Endodermal cell (in vitro differentiated cells): ENCODE measurements at regions not wholly inside any gene's neighbourhood (a gene's known extent, or its start where the extent isn't known, plus 50 kb on each side); places are given as distances from the start of the nearest gene placed in this dataset.

Experiments
- DNase-seq: peaks from one replicate; pipeline ENCODE4 v3.0.0-alpha.2; 2017
- H3K27ac ChIP-seq: 2 replicates; pipeline ENCODE4 v1.5.1; 2013; ENCODE audit warnings: mild to moderate bottlenecking, low read depth, low read length, moderate library complexity
- H3K27me3 ChIP-seq: 2 replicates; pipeline ENCODE4 v1.6.1; 2013; ENCODE audit warnings: mild to moderate bottlenecking, low read length, moderate library complexity; ENCODE audit not compliant: insufficient read depth, control insufficient read depth, poor library complexity, severe bottlenecking
- H3K36me3 ChIP-seq: 2 replicates; pipeline ENCODE4 v1.7.0; 2013; ENCODE audit warnings: mild to moderate bottlenecking, low read length, moderate library complexity; ENCODE audit not compliant: control insufficient read depth, insufficient read depth
- H3K4me1 ChIP-seq: one replicate; pipeline ENCODE4 v1.7.0; 2013; ENCODE audit warnings: low read length; ENCODE audit not compliant: control insufficient read depth, insufficient read depth
- H3K4me3 ChIP-seq: 2 replicates; pipeline ENCODE4 v1.5.1; 2013; ENCODE audit warnings: mild to moderate bottlenecking, low read length, moderate library complexity
- H3K9ac ChIP-seq: 2 replicates; pipeline ENCODE4 v1.6.1; 2013; ENCODE audit warnings: mild to moderate bottlenecking, low read length, moderate library complexity; ENCODE audit not compliant: poor library complexity, severe bottlenecking; ENCODE audit errors: extremely low read depth
- H3K9me3 ChIP-seq: 2 replicates; pipeline ENCODE4 v1.6.1; 2013; ENCODE audit warnings: mild to moderate bottlenecking, low read length, moderate library complexity; ENCODE audit not compliant: control insufficient read depth
- H3K27ac Mint-ChIP-seq: 2 replicates; pipeline ENCODE4 v1.8.0; 2020; ENCODE audit warnings: mixed read lengths
- H3K27me3 Mint-ChIP-seq: 2 replicates; pipeline ENCODE4 v1.8.0; 2021; ENCODE audit warnings: mild to moderate bottlenecking, mixed read lengths; ENCODE audit not compliant: insufficient read depth
- H3K36me3 Mint-ChIP-seq: 2 replicates; pipeline ENCODE4 v1.8.0; 2020; ENCODE audit warnings: low read depth, mixed read lengths
- H3K4me1 Mint-ChIP-seq: 2 replicates; pipeline ENCODE4 v1.8.0; 2020; ENCODE audit warnings: mixed read lengths
- H3K4me3 Mint-ChIP-seq: 2 replicates; pipeline ENCODE4 v1.8.0; 2020; ENCODE audit warnings: mild to moderate bottlenecking, moderate library complexity, mixed read lengths
- H3K9me3 Mint-ChIP-seq: 2 replicates; pipeline ENCODE4 v1.8.0; 2020; ENCODE audit warnings: mild to moderate bottlenecking, mixed read lengths
- CTCF ChIP-seq: fragments of 200-600 bp; sonication (generic); conservative IDR thresholded peaks from 2 replicates; pipeline ENCODE4 v1.5.0; 2021; ENCODE audit warnings: antibody characterized with exemption, mild to moderate bottlenecking
- WGBS, 2 experiments: methylation state at CpG; one replicate each; pipeline versions ENCODE4 v1.1.5 to v1.1.7; 2013; ENCODE audit warnings: missing lambda C conversion rate in 2 of 2, mixed read lengths in 1 of 2; ENCODE audit not compliant: insufficient coverage in 1 of 2, insufficient read length in 1 of 2; 5-methylcytosine and 5-hydroxymethylcytosine counted together

GRCh38 chr9:11269036-11269435, 656.2 kb upstream of the PTPRD start:
- no peak for DNase-seq
- H3K27me3 Mint-ChIP-seq: no peaks in the 10 kb centered on the region
- 86% methylated on average over 3 of the region's 3 CpGs; no CpG with 5 or more reads in 1 of the 2 experiments for WGBS, 2 experiments

GRCh38 chr9:11275158-11275695, 662.4 kb upstream of the PTPRD start:
- no peak for DNase-seq
- Histone ChIP-seq H3K9ac (no peak overlapping the region), H3K9me3 (peaks cover under 1% of the 10 kb centered on the region), H3K27me3 (no peaks in the 10 kb centered on the region), H3K36me3 (no peaks in the 10 kb centered on the region), H3K4me3 (no peak overlapping the region), H3K4me1 (no peaks in the 10 kb centered on the region), H3K27ac (no peak overlapping the region)
- 84 to 97% methylated on average over 9 to 11 of the region's 11 CpGs for WGBS, 2 experiments
- TF ChIP-seq CTCF: no peak
- no peak overlapping the region for H3K27ac Mint-ChIP-seq
- H3K4me1 Mint-ChIP-seq: no peaks in the 10 kb centered on the region
- no peaks in the 10 kb centered on the region for H3K27me3 Mint-ChIP-seq
- peaks cover 10% of the 10 kb centered on the region for H3K9me3 Mint-ChIP-seq
- H3K36me3 Mint-ChIP-seq: no peaks in the 10 kb centered on the region
- H3K4me3 Mint-ChIP-seq: no peak overlapping the region

More at GRCh38 chr9:11269036-11269435, 656.2 kb upstream of the PTPRD start:
- H3K9me3 ChIP-seq: peaks cover 30% of the 10 kb centered on the region
- H3K27me3 ChIP-seq: no peaks in the 10 kb centered on the region
- Mint-ChIP-seq H3K9me3 (peaks cover 43% of the 10 kb centered on the region), H3K4me3 (no peak overlapping the region), H3K4me1 (no peaks in the 10 kb centered on the region), H3K27ac (no peak overlapping the region), H3K36me3 (no peaks in the 10 kb centered on the region)
- no peaks in the 10 kb centered on the region for H3K4me1 ChIP-seq
- no peak overlapping the region for H3K27ac ChIP-seq
- no peak overlapping the region for H3K4me3 ChIP-seq
- no peak overlapping the region for H3K9ac ChIP-seq
- no peaks in the 10 kb centered on the region for H3K36me3 ChIP-seq
- TF ChIP-seq CTCF: no peak

GRCh38 chr9:11312966-11313365, 700.2 kb upstream of the PTPRD start:
- H3K9me3 ChIP-seq: peaks cover 11% of the 10 kb centered on the region
- H3K27ac Mint-ChIP-seq: no peak overlapping the region
- H3K27me3 Mint-ChIP-seq: no peaks in the 10 kb centered on the region
- no peaks in the 10 kb centered on the region for H3K36me3 Mint-ChIP-seq
- no peak for TF ChIP-seq CTCF
- H3K36me3 ChIP-seq: no peaks in the 10 kb centered on the region
- H3K4me1 ChIP-seq: no peaks in the 10 kb centered on the region
- no peaks in the 10 kb centered on the region for H3K27me3 ChIP-seq
- no peak overlapping the region for H3K27ac ChIP-seq
- no peak for DNase-seq
- H3K4me3 Mint-ChIP-seq: no peak overlapping the region
- H3K4me3 ChIP-seq: no peak overlapping the region
- no peak overlapping the region for H3K9ac ChIP-seq
- H3K9me3 Mint-ChIP-seq: peaks cover 9% of the 10 kb centered on the region
- no peaks in the 10 kb centered on the region for H3K4me1 Mint-ChIP-seq
- WGBS, 2 experiments: 86 to 100% methylated on average over 1 to 2 of the region's 2 CpGs
